GM21367 (cell line): ENCODE measurements at regions not wholly inside any gene's neighbourhood (a gene's known extent, or its start where the extent isn't known, plus 50 kb on each side); places are given as distances from the start of the nearest gene placed in this dataset.

Experiments
- ATAC-seq: cut with Tn5 transposase; IDR thresholded peaks from one replicate; pipeline ENCODE4 v1.9.1; 2021; ENCODE audit not compliant: unreplicated experiment

- ATAC-seq = no peak
These were observed 315.5 kb upstream of the ARID1B start for GRCh38 chr6:156461647-156462046.

- no peak for ATAC-seq
These were observed 319.6 kb upstream of the ARID1B start for GRCh38 chr6:156457601-156458000.

DNA sequence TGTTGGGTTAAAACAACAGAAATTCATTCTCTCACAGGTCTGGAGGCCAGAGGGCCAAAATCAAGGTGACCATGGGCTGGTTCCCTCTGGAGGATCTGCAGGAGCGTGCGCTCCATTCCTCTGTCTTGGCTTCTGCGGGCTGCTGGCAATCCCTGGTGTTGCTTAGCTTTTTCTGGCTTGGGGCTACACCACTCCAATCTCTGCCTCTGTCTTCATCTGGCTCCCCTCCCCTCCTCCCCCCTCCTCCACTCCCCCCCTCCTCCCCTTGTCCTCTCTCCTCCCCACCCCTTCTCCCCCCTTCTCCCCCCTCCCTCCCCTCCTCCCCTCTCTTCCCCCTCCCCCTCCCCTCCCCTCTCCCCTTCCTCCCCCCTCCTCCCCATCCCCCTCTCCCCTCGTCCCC, 321.3 kb upstream of the ARID1B start:
- ATAC-seq = no peak

DNA sequence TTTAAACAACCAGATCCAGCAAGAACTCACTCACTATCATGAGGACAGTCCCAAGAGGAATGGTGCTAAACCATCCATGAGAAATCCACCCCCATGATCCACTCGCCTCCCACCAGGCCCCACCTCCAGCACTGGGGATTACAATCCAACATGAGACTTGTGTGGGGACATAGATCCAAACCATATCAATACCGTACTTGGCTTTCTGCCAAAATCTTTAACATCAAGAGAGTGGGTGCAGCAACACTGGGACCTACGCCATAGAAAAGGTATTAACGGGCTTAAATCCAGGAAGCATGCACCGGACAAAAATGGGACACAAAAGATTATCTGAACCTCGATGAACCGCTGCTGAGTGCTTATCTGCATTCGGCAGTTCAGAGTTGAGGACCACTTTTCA, 322.3 kb upstream of the ARID1B start:
- ATAC-seq = no peak

GRCh38 chr6:156451726-156452125, 325.5 kb upstream of the ARID1B start:
- ATAC-seq = no peak

DNA sequence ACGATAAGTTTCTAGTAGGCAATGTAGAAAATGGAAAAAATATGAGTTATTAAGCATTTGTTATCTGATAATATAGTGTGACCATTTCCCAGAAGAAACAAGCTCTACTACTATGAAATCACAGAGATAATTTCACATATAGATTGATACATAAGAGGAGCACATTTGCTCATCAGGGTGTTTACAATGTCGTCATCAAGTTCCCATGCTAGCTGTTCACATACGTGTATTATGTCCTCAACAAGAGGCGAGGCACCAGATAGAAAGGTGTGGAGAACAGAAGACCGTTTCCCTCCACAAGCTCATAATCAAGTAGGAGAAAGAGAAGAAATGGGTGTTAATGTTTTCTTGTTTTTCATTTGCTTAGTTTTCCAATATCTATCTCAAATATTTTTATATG, 326.1 kb upstream of the ARID1B start:
- no peak for ATAC-seq

DNA sequence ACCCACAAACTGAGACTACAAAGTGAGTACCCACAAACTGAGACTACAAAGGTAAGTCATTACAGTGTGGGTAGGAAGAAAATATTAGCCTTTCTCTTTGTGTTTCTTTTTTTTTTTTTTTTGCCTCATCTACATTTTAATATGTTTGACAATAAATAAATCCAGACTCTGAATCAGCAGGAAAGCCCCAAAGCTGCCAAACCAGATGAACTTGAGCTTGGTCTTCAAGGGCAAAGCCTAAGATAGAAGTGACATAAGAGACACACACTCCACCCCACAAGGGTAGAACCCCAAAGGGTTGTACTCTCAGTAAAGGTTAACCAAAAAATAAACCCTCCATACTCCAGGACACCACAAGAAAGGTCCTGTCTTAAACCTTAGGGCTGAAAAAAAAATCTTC, 326.8 kb upstream of the ARID1B start:
- ATAC-seq = no peak

- ATAC-seq = no peak
These were observed 327.6 kb upstream of the ARID1B start for GRCh38 chr6:156449569-156449968.

DNA sequence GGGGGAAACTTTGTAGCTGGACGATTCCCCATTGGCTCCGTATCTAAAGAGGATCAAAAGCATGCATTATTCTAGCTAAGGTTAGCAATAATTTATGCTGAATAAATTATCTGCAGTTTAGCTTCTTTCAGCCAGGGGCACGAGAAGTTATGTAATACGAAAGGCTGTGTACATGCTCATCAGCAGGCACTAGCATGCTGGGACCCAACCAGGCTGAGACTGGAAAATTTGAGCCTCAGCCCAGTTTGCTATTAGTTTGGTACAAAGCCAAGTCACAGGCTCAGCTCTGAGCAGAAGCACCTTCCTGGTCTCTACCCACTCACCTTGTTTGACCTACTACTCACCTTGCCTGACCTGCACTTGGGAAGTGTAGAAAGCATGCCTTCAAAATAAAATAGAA, 328.1 kb upstream of the ARID1B start:
- no peak for ATAC-seq

- ATAC-seq = no peak
These were observed 328.6 kb upstream of the ARID1B start for GRCh38 chr6:156448579-156448978.

DNA sequence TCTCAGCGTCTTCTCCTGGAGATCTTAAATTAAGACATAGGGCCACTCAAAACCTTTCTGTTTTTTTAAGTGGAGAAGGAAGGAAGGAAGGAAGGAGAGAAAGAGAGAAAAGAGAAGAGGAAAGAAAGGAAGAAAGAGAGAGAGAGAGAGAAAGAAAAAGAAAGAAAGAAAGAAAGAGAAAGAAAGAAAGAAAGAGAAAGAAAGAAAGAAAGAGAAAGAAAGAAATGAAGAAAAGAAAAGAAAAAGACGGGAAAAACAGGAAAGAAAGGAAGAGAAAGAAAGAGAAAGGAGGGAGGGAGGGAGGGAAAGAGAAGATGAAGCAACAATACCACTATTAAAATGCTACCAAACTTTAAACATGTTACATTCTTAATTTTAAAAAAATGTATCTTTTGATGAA, 336.5 kb upstream of the ARID1B start:
- no peak for ATAC-seq

- ATAC-seq = no peak
These were observed 338.7 kb upstream of the ARID1B start for GRCh38 chr6:156438350-156438923.

GRCh38 chr6:156437121-156437879, 339.9 kb upstream of the ARID1B start:
- ATAC-seq = no peak

- no peak for ATAC-seq
These were observed 342.4 kb upstream of the ARID1B start for GRCh38 chr6:156434795-156435190.

DNA sequence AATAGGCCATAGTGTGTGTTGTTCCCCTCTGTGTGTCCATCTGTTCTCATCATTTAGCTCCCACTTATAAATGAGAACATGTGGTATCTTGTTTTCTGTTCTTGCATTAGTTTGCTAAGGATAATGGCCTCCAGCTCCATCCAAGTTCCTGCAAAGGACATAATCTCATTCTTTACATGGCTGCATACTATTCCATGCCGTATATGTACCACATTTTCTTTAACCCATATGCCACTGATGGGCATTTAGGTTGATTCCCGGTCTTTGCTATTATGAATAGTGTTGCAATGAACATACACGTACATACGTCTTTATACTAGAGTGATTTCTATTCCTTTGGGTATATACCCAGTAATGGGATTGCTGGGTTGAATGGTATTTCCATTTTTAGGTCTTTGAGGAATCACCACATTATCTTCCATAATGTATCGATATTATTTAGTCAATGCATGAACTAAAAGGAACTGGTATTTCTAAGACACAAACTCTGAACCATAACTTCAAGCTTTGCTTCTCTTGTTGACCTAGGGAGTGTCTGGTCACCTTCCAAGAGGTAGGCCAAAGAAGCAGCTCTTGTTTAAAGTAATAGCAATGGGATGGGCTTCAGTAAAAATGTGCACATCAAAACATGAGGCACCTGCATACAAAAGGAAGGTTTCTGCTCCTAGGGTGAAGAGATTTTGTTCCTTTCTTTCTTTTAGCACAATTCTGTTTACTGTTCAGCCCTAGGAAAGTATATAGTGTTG, 343.0 kb upstream of the ARID1B start:
- no peak for ATAC-seq

DNA sequence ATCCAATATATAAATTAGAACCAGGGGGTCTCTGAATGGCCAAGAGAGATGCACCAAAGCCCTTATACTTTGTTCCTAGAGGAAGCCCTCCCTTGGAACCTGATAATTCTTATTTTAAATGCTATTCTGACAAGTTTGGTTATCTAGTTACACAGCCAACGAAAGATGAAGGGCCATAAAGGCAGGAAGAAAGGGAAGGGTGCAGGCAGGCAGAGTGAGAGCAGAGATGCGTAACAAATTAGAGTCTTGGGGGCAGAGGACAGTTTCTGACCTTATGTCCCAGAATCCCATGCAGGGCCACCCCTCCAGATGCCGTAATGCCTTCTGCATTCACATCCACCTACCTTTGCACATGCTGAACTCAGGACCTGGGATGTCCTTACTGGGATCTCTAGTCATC, 344.6 kb upstream of the ARID1B start:
- no peak for ATAC-seq

- ATAC-seq = no peak
These were observed 346.8 kb upstream of the ARID1B start for GRCh38 chr6:156430386-156430785.

DNA sequence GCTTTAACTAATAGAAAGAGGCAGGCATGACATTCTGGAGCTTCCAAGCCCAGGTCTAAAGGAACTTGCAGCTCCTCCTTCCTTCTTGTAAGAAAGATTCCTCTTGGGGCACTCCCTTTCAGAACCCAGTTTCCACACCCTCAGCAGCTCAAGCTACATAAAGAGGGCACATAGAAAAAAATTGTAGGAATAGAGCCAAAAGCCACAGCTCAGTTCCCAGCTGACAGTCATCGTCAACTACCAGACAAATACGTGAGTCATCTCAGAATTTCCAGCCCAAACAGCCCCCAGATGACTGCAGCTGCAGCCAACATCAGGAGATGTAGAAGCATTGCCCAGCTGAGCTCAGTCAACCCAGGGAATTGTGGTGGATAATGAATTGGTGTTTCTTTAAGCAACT, 349.8 kb upstream of the ARID1B start:
- no peak for ATAC-seq

- no peak for ATAC-seq
These were observed 351.7 kb upstream of the ARID1B start for GRCh38 chr6:156425359-156426020.

GRCh38 chr6:156423829-156424228, 353.3 kb upstream of the ARID1B start:
- ATAC-seq = no peak

GRCh38 chr6:156423075-156423474, 354.1 kb upstream of the ARID1B start:
- ATAC-seq = no peak

GRCh38 chr6:156421933-156422332, 355.2 kb upstream of the ARID1B start:
- ATAC-seq = no peak
